ENCODE measurements at regions not wholly inside any gene's neighbourhood (a gene's known extent, or its start where the extent isn't known, plus 50 kb on each side); places are given as distances from the start of the nearest gene placed in this dataset.
A peak's percentile ranks its signal among the peaks of the same experiment; 100 is the strongest.

DNA sequence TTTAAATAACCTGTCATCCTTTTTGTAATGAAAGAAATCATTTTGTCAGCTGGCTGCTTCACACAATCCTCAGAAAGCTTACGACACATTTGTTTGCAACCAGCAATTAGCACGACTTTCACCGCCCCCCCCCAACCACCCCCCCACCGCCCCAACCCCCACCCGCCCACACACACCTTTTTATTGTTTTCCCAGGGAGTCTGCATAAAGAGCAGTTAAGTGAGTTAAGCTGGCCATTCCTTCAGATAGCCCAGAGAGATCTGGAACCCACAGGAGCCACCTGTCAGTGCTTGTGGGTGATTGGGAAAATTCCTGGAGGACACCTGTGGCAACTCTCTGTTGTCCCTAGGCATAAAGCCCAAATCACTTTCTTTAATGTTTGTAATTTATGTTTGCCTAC is 175.7 kb upstream of the FMR1 start:
- H3T11ph ChIP-seq (ENCODE audit: low read length), result no peak overlapping the region
- H3K27ac ChIP-seq (ENCODE audit: insufficient read length, low read depth, low read length), result no peak overlapping the region
- H3K79me2 ChIP-seq (ENCODE audit: insufficient read depth, low read length), result no peaks in the 10 kb centered on the region
- H4K5ac ChIP-seq (ENCODE audit: insufficient read length, low read depth, low read length), result no peak overlapping the region
- no peak overlapping the region for H2AK5ac ChIP-seq (ENCODE audit: insufficient read length, low read length)
- no peak overlapping the region for H2BK120ac ChIP-seq (ENCODE audit: low read depth, low read length, poor library complexity, severe bottlenecking)
- peaks cover 51% of the 10 kb centered on the region for H3K27me3 Mint-ChIP-seq (ENCODE audit: low read depth)
- H3K27me3 ChIP-seq (ENCODE audit: insufficient read depth, low read length), result no peaks in the 10 kb centered on the region
- no peak overlapping the region for H3K14ac ChIP-seq (ENCODE audit: insufficient read depth, low read length)
- no peak overlapping the region for H2BK15ac ChIP-seq (ENCODE audit: low read depth, low read length)
- WGBS (ENCODE audit: extremely low coverage, insufficient read length, low lambda C conversion rate), result no CpG with 5 or more reads among the region's 5 CpGs
- H3K4me1 Mint-ChIP-seq, result peaks cover 7 to 16% of the 10 kb centered on the region in 2 experiments
- no peak overlapping the region for H4K91ac ChIP-seq (ENCODE audit: insufficient read length, low read depth, low read length)
- H3K27ac Mint-ChIP-seq, result no peak overlapping the region
- no peak overlapping the region for H3K9ac ChIP-seq (ENCODE audit: extremely low read depth, insufficient read length, low read length)
- peak; percentile 55 for DNase-seq
- H3K9me3 Mint-ChIP-seq, result peaks cover 56 to 61% of the 10 kb centered on the region in 2 experiments
- H3K79me1 ChIP-seq (ENCODE audit: insufficient read depth, low read depth, low read length, poor library complexity, severe bottlenecking), result no peaks in the 10 kb centered on the region
- H3K23me2 ChIP-seq (ENCODE audit: insufficient read length, low read depth, low read length, poor library complexity, severe bottlenecking), result no peaks in the 10 kb centered on the region
- H3K4me2 ChIP-seq (ENCODE audit: insufficient read depth, insufficient read length, low read length), result no peak overlapping the region
- no peak overlapping the region for H2AFZ ChIP-seq (ENCODE audit: low read length)
- no peak overlapping the region for H4K8ac ChIP-seq (replicated peaks; ENCODE audit: insufficient read length, low read depth, low read length)
- H2BK20ac ChIP-seq (ENCODE audit: low read depth, low read length, poor library complexity, severe bottlenecking), result no peak overlapping the region
- peaks cover 43% of the 10 kb centered on the region for H3K9me3 ChIP-seq (ENCODE audit: control insufficient read depth, low read depth, low read length)
- H3K23ac ChIP-seq (ENCODE audit: insufficient read length, low read depth, low read length), result no peak overlapping the region
- H2BK12ac ChIP-seq (ENCODE audit: insufficient read length, low read depth, low read length), result no peak overlapping the region
- no peak overlapping the region for H3K4me3 Mint-ChIP-seq
- no peak overlapping the region for H3K18ac ChIP-seq (ENCODE audit: insufficient read length, low read depth, low read length)
- H4K20me1 ChIP-seq (ENCODE audit: control insufficient read depth, insufficient read depth, insufficient read length), result no peaks in the 10 kb centered on the region
- H3K56ac ChIP-seq (ENCODE audit: insufficient read length, low read depth, low read length), result no peak overlapping the region
- no peak overlapping the region for H3K4ac ChIP-seq (ENCODE audit: low read depth, low read length)
- no peak overlapping the region for H2BK5ac ChIP-seq (ENCODE audit: insufficient read length, low read length)
- TF ChIP-seq, protein P1, sequence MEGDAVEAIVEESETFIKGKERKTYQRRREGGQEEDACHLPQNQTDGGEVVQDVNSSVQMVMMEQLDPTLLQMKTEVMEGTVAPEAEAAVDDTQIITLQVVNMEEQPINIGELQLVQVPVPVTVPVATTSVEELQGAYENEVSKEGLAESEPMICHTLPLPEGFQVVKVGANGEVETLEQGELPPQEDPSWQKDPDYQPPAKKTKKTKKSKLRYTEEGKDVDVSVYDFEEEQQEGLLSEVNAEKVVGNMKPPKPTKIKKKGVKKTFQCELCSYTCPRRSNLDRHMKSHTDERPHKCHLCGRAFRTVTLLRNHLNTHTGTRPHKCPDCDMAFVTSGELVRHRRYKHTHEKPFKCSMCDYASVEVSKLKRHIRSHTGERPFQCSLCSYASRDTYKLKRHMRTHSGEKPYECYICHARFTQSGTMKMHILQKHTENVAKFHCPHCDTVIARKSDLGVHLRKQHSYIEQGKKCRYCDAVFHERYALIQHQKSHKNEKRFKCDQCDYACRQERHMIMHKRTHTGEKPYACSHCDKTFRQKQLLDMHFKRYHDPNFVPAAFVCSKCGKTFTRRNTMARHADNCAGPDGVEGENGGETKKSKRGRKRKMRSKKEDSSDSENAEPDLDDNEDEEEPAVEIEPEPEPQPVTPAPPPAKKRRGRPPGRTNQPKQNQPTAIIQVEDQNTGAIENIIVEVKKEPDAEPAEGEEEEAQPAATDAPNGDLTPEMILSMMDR (conservative IDR thresholded peaks at IDR 0.05), result no peak
- peaks cover 0 to 3% (median 0%) of the 10 kb centered on the region in 3 experiments; a peak in 2 of 7 replicates for H3K36me3 Mint-ChIP-seq (ENCODE audit: insufficient read depth in 1 of 3, low read depth in 3 of 3)
- H3K4me1 ChIP-seq (ENCODE audit: insufficient read depth, low read length), result no peaks in the 10 kb centered on the region; the same call in 1 of the 2 replicates

Data from H9 (cell line).